ENCODE measurements at regions not wholly inside any gene's neighbourhood (a gene's known extent, or its start where the extent isn't known, plus 50 kb on each side); places are given as distances from the start of the nearest gene placed in this dataset.
"Not testable (repeated sequence)": the region's sequence is repeated elsewhere in the genome, so short reads cannot be mapped to it uniquely, and the experiment has no call there.

- DNase-seq (ENCODE audit: low read depth, low spot score); in situ Hi-C loops (cut with HindIII; ENCODE audit: low pct_unique_long_range_greater_than_20kb, low sequenced_read_pairs): not testable (repeated sequence)
These were observed 225.6 kb upstream of the EDNRA start for GRCh38 chr4:147255268-147255667.

GRCh38 chr4:147259271-147259670 lies 221.6 kb upstream of the EDNRA start:
- in situ Hi-C loops (cut with HindIII; ENCODE audit: low pct_unique_long_range_greater_than_20kb, low sequenced_read_pairs); DNase-seq (ENCODE audit: low read depth, low spot score): not testable (repeated sequence)

GRCh38 chr4:147284256-147284835 lies 196.6 kb upstream of the EDNRA start:
- DNase-seq (ENCODE audit: low read depth, low spot score), result no peak
- in situ Hi-C loops (cut with HindIII; ENCODE audit: low pct_unique_long_range_greater_than_20kb, low sequenced_read_pairs), result no loop called here

GRCh38 chr4:147284935-147285334 lies 196.0 kb upstream of the EDNRA start:
- in situ Hi-C loops (cut with HindIII; ENCODE audit: low pct_unique_long_range_greater_than_20kb, low sequenced_read_pairs), result no loop called here
- DNase-seq (ENCODE audit: low read depth, low spot score), result no peak

GRCh38 chr4:147285751-147286150 lies 195.1 kb upstream of the EDNRA start:
- in situ Hi-C loops (cut with HindIII; ENCODE audit: low pct_unique_long_range_greater_than_20kb, low sequenced_read_pairs), result no loop called here
- DNase-seq (ENCODE audit: low read depth, low spot score), result no peak

- DNase-seq (ENCODE audit: low read depth, low spot score), result no peak
- in situ Hi-C loops (cut with HindIII; ENCODE audit: low pct_unique_long_range_greater_than_20kb, low sequenced_read_pairs), result no loop called here
These were observed 193.9 kb upstream of the EDNRA start for GRCh38 chr4:147286846-147287587.

- in situ Hi-C loops (cut with HindIII; ENCODE audit: low pct_unique_long_range_greater_than_20kb, low sequenced_read_pairs), result no loop called here
- DNase-seq (ENCODE audit: low read depth, low spot score), result no peak
These were observed 193.4 kb upstream of the EDNRA start for GRCh38 chr4:147287588-147287890.

- in situ Hi-C loops (cut with HindIII; ENCODE audit: low pct_unique_long_range_greater_than_20kb, low sequenced_read_pairs), result no loop called here
These were observed 192.4 kb upstream of the EDNRA start for GRCh38 chr4:147288512-147288911.

GRCh38 chr4:147289181-147289580 lies 191.7 kb upstream of the EDNRA start:
- no peak for DNase-seq (ENCODE audit: low read depth, low spot score)
- in situ Hi-C loops (cut with HindIII; ENCODE audit: low pct_unique_long_range_greater_than_20kb, low sequenced_read_pairs), result no loop called here

More at GRCh38 chr4:147288512-147288911, 192.4 kb upstream of the EDNRA start:
- no peak for DNase-seq (ENCODE audit: low read depth, low spot score)

- DNase-seq (ENCODE audit: low read depth, low spot score); in situ Hi-C loops (cut with HindIII; ENCODE audit: low pct_unique_long_range_greater_than_20kb, low sequenced_read_pairs): not testable (repeated sequence)
These were observed 188.1 kb upstream of the EDNRA start for GRCh38 chr4:147292604-147293313.

- DNase-seq (ENCODE audit: low read depth, low spot score); in situ Hi-C loops (cut with HindIII; ENCODE audit: low pct_unique_long_range_greater_than_20kb, low sequenced_read_pairs): not testable (repeated sequence)
These were observed 187.6 kb upstream of the EDNRA start for GRCh38 chr4:147293314-147293677.

- in situ Hi-C loops (cut with HindIII; ENCODE audit: low pct_unique_long_range_greater_than_20kb, low sequenced_read_pairs), result no loop called here
- no peak for DNase-seq (ENCODE audit: low read depth, low spot score)
These were observed 181.7 kb upstream of the EDNRA start for GRCh38 chr4:147299205-147299604.

- no peak for DNase-seq (ENCODE audit: low read depth, low spot score)
- in situ Hi-C loops (cut with HindIII; ENCODE audit: low pct_unique_long_range_greater_than_20kb, low sequenced_read_pairs), result no loop called here
These were observed 177.6 kb upstream of the EDNRA start for GRCh38 chr4:147303174-147303872.

- in situ Hi-C loops (cut with HindIII; ENCODE audit: low pct_unique_long_range_greater_than_20kb, low sequenced_read_pairs), result no loop called here
- no peak for DNase-seq (ENCODE audit: low read depth, low spot score)
These were observed 177.0 kb upstream of the EDNRA start for GRCh38 chr4:147303873-147304229.

- no peak for DNase-seq (ENCODE audit: low read depth, low spot score)
- in situ Hi-C loops (cut with HindIII; ENCODE audit: low pct_unique_long_range_greater_than_20kb, low sequenced_read_pairs), result no loop called here
These were observed 172.8 kb upstream of the EDNRA start for GRCh38 chr4:147307896-147308674.

- DNase-seq (ENCODE audit: low read depth, low spot score), result no peak
- in situ Hi-C loops (cut with HindIII; ENCODE audit: low pct_unique_long_range_greater_than_20kb, low sequenced_read_pairs), result no loop called here
These were observed 171.5 kb upstream of the EDNRA start for GRCh38 chr4:147309434-147309833.

GRCh38 chr4:147310312-147310711 lies 170.6 kb upstream of the EDNRA start:
- in situ Hi-C loops (cut with HindIII; ENCODE audit: low pct_unique_long_range_greater_than_20kb, low sequenced_read_pairs), result no loop called here

GRCh38 chr4:147311956-147312355 lies 168.9 kb upstream of the EDNRA start:
- in situ Hi-C loops (cut with HindIII; ENCODE audit: low pct_unique_long_range_greater_than_20kb, low sequenced_read_pairs), result no loop called here

More at GRCh38 chr4:147310312-147310711, 170.6 kb upstream of the EDNRA start:
- no peak for DNase-seq (ENCODE audit: low read depth, low spot score)

More at GRCh38 chr4:147311956-147312355, 168.9 kb upstream of the EDNRA start:
- no peak for DNase-seq (ENCODE audit: low read depth, low spot score)
